HG03135 (cell line): ENCODE measurements at regions not wholly inside any gene's neighbourhood (a gene's known extent, or its start where the extent isn't known, plus 50 kb on each side); places are given as distances from the start of the nearest gene placed in this dataset.

Source experiments
- ATAC-seq: cut with Tn5 transposase; IDR thresholded peaks from one replicate; pipeline ENCODE4 v1.9.1; 2021; ENCODE audit warnings: mild to moderate bottlenecking, moderate library complexity; ENCODE audit not compliant: unreplicated experiment

GRCh38 chr6:47118611-47119010 is 76.5 kb upstream of the ADGRF1 start:
- ATAC-seq: no peak

- no peak for ATAC-seq
These were observed 75.2 kb upstream of the ADGRF1 start for GRCh38 chr6:47117314-47117713.

- ATAC-seq: no peak
These were observed 74.5 kb upstream of the ADGRF1 start for GRCh38 chr6:47116606-47117005.

- no peak for ATAC-seq
These were observed 74.0 kb upstream of the ADGRF1 start for GRCh38 chr6:47116086-47116485.

- no peak for ATAC-seq
These were observed 72.3 kb upstream of the ADGRF1 start for GRCh38 chr6:47114460-47114859.

- ATAC-seq: no peak
These were observed 70.2 kb upstream of the ADGRF1 start for GRCh38 chr6:47112317-47112716.

- no peak for ATAC-seq
These were observed 69.6 kb upstream of the ADGRF1 start for GRCh38 chr6:47111685-47112084.

GRCh38 chr6:47109281-47109680 is 67.1 kb upstream of the ADGRF1 start:
- ATAC-seq: no peak

GRCh38 chr6:47106721-47107197 is 64.6 kb upstream of the ADGRF1 start:
- no peak for ATAC-seq

- no peak for ATAC-seq
These were observed 64.1 kb upstream of the ADGRF1 start for GRCh38 chr6:47106216-47106615.

- no peak for ATAC-seq
These were observed 63.5 kb upstream of the ADGRF1 start for GRCh38 chr6:47105469-47106178.

GRCh38 chr6:47103931-47104330 is 61.8 kb upstream of the ADGRF1 start:
- no peak for ATAC-seq

GRCh38 chr6:47102331-47102730 is 60.2 kb upstream of the ADGRF1 start:
- ATAC-seq: no peak

- no peak for ATAC-seq
These were observed 56.5 kb upstream of the ADGRF1 start for GRCh38 chr6:47098570-47098993.

GRCh38 chr6:47097092-47097945 is 55.2 kb upstream of the ADGRF1 start:
- ATAC-seq: peak; percentile 90

- ATAC-seq: no peak
These were observed 54.2 kb upstream of the ADGRF1 start for GRCh38 chr6:47096211-47096895.

- ATAC-seq: no peak
These were observed 52.3 kb upstream of the ADGRF1 start for GRCh38 chr6:47094241-47094925.

GRCh38 chr6:47093169-47093568 is 51.0 kb upstream of the ADGRF1 start:
- no peak for ATAC-seq

- no peak for ATAC-seq
These were observed 49.9 kb upstream of the ADGRF1 start for GRCh38 chr6:47091886-47092668.
